HUES48 (cell line): ENCODE measurements at regions not wholly inside any gene's neighbourhood (a gene's known extent, or its start where the extent isn't known, plus 50 kb on each side); places are given as distances from the start of the nearest gene placed in this dataset.

Source experiments
- H3K27ac ChIP-seq: one replicate; pipeline ENCODE4 v1.7.0; 2013; ENCODE audit warnings: low read depth, low read length, inconsistent platforms
- H3K27me3 ChIP-seq: 2 replicates; pipeline ENCODE4 v1.6.1; 2013; ENCODE audit warnings: mild to moderate bottlenecking, low read length; ENCODE audit not compliant: control insufficient read depth, insufficient read depth
- H3K36me3 ChIP-seq: 2 replicates; pipeline ENCODE4 v1.6.1; 2013; ENCODE audit warnings: low read length; ENCODE audit not compliant: control insufficient read depth, insufficient read depth
- H3K4me1 ChIP-seq: 2 replicates; pipeline ENCODE4 v1.6.1; 2013; ENCODE audit warnings: mild to moderate bottlenecking, low read length; ENCODE audit not compliant: control insufficient read depth, insufficient read depth
- H3K4me3 ChIP-seq: 2 replicates; pipeline ENCODE4 v1.5.1; 2013; ENCODE audit warnings: mild to moderate bottlenecking, low read depth, low read length
- H3K9ac ChIP-seq: 2 replicates; pipeline ENCODE4 v1.6.1; 2013; ENCODE audit warnings: mild to moderate bottlenecking, low read depth, low read length, moderate library complexity
- H3K9me3 ChIP-seq: 2 replicates; pipeline ENCODE4 v1.6.1; 2013; ENCODE audit warnings: low read length; ENCODE audit not compliant: control insufficient read depth, insufficient read depth

GRCh38 chr16:59385491-59385890, 651.4 kb upstream of the GOT2 start:
- Histone ChIP-seq H3K9ac (no peak overlapping the region), H3K4me3 (no peak overlapping the region), H3K9me3 (no peaks in the 10 kb centered on the region), H3K27ac (no peak overlapping the region), H3K4me1 (no peaks in the 10 kb centered on the region), H3K36me3 (no peaks in the 10 kb centered on the region), H3K27me3 (no peaks in the 10 kb centered on the region)

- no peaks in the 10 kb centered on the region for H3K36me3 ChIP-seq
- H3K9ac ChIP-seq: no peak overlapping the region
- no peak overlapping the region for H3K4me3 ChIP-seq
- H3K4me1 ChIP-seq: peaks cover under 1% of the 10 kb centered on the region; the same call in 1 of the 2 replicates
- no peaks in the 10 kb centered on the region for H3K27me3 ChIP-seq
- no peak overlapping the region for H3K27ac ChIP-seq
- H3K9me3 ChIP-seq: no peaks in the 10 kb centered on the region
Measured at GRCh38 chr16:59373632-59374031, 639.5 kb upstream of the GOT2 start.

DNA sequence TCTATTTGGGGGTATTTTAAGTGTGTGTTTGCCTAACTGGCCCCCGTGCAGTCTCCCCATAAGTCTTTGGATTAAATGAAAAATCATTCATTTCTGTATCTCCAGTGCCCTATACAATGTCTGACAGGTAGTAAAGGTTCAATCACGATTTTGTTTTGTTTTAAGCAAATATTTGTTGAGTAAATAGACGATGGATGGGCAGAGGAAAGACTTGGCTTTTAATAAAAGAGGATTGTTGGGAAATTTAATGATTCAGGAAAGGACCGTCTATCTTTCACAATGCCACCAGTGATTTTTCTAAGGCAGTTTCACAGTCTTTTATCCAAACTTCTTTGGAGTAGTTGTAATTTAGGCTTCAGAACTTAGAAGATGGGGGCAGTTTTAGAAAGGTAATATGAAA, 636.6 kb upstream of the GOT2 start:
- H3K27me3 ChIP-seq: no peaks in the 10 kb centered on the region
- no peak overlapping the region for H3K9ac ChIP-seq
- H3K36me3 ChIP-seq: no peaks in the 10 kb centered on the region
- H3K4me1 ChIP-seq: peaks cover 10% of the 10 kb centered on the region
- no peaks in the 10 kb centered on the region for H3K9me3 ChIP-seq
- H3K4me3 ChIP-seq: no peak overlapping the region
- H3K27ac ChIP-seq: no peak overlapping the region

- no peaks in the 10 kb centered on the region for H3K9me3 ChIP-seq
- no peaks in the 10 kb centered on the region for H3K36me3 ChIP-seq
- no peak overlapping the region for H3K27ac ChIP-seq
- peaks cover 10% of the 10 kb centered on the region for H3K4me1 ChIP-seq
- H3K27me3 ChIP-seq: no peaks in the 10 kb centered on the region
- H3K4me3 ChIP-seq: no peak overlapping the region
- no peak overlapping the region for H3K9ac ChIP-seq
Measured at GRCh38 chr16:59369523-59369922, 635.4 kb upstream of the GOT2 start.

GRCh38 chr16:59368586-59368985, 634.5 kb upstream of the GOT2 start:
- no peaks in the 10 kb centered on the region for H3K27me3 ChIP-seq
- no peak overlapping the region for H3K4me3 ChIP-seq
- no peaks in the 10 kb centered on the region for H3K36me3 ChIP-seq

GRCh38 chr16:59356709-59357108, 622.6 kb upstream of the GOT2 start:
- Histone ChIP-seq H3K4me1 (peaks cover 24% of the 10 kb centered on the region), H3K9ac (no peak overlapping the region), H3K4me3 (no peak overlapping the region), H3K36me3 (no peaks in the 10 kb centered on the region), H3K27ac (no peak overlapping the region), H3K27me3 (no peaks in the 10 kb centered on the region), H3K9me3 (no peaks in the 10 kb centered on the region)

More at GRCh38 chr16:59368586-59368985, 634.5 kb upstream of the GOT2 start:
- Histone ChIP-seq H3K4me1 (peaks cover 10% of the 10 kb centered on the region), H3K9ac (no peak overlapping the region), H3K27ac (no peak overlapping the region), H3K9me3 (no peaks in the 10 kb centered on the region)

DNA sequence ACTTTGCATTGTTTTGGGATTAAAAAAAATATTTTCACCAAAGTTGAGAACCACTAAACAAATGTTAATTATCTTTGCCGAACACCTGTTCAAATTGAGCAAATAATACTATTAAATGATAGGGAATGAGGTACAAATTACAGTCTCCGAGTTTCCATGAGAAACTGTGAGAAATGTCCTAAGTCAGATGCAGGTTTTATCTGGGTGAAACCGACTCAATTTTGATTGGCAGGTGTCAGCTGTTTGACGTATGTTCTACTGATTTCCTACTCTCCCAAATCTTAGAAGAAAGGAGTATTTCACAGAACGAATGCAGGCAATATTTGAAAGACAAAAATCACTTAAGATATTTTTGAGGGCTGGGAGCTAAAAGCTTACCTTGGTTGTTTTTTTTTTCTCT, 622.0 kb upstream of the GOT2 start:
- Histone ChIP-seq H3K4me1 (peaks cover 24% of the 10 kb centered on the region), H3K9ac (no peak overlapping the region), H3K9me3 (no peaks in the 10 kb centered on the region), H3K27me3 (no peaks in the 10 kb centered on the region), H3K27ac (no peak overlapping the region), H3K4me3 (no peak overlapping the region), H3K36me3 (no peaks in the 10 kb centered on the region)

DNA sequence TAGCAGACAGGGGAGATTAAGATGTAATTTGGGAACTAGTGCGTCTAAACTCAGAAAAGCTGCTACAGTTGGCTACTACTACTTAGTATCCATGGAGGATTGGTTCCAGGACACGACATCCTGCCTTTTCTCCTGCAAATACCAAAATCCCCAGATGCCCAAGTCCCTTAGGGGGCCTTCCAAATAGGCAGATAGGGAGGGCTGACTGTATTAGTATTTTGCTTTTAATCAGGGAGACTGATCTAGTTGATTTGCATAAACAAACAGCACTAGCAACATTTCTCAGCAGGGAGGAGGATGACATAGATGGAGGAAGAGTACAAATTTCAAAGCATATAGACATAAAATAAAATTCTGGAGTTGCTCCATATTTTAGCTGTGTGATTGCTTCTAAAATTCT, 621.6 kb upstream of the GOT2 start:
- Histone ChIP-seq H3K9me3 (no peaks in the 10 kb centered on the region), H3K27ac (peak overlapping the region; percentile 14), H3K4me3 (no peak overlapping the region)

GRCh38 chr16:59351305-59351903, 617.3 kb upstream of the GOT2 start:
- no peak overlapping the region for H3K4me3 ChIP-seq
- H3K9me3 ChIP-seq: no peaks in the 10 kb centered on the region
- peaks cover 16% of the 10 kb centered on the region for H3K4me1 ChIP-seq
- no peak overlapping the region for H3K27ac ChIP-seq
- H3K9ac ChIP-seq: no peak overlapping the region
- H3K27me3 ChIP-seq: peaks cover 8% of the 10 kb centered on the region
- H3K36me3 ChIP-seq: no peaks in the 10 kb centered on the region

More for the DNA sequence above, 621.6 kb upstream of the GOT2 start:
- no peaks in the 10 kb centered on the region for H3K36me3 ChIP-seq
- H3K9ac ChIP-seq: no peak overlapping the region
- H3K27me3 ChIP-seq: no peaks in the 10 kb centered on the region
- H3K4me1 ChIP-seq: peaks cover 24% of the 10 kb centered on the region

DNA sequence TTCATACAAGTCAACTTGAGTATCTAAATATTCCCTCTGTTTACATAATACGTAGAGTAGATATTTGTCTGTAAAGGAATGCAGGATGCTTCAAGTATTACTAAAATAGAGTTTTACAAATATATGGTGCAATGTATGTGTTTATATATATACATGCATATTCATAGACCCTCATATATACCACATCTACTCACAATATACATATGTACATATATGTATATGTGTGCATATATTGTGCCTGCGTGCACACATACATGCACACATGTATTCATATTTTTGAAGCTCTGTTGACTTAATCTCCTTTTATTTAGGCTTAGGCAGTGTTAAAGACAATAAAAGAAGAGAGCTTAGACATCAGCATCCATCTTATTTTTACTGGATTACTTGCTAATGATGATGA, 616.6 kb upstream of the GOT2 start:
- Histone ChIP-seq H3K4me1 (peaks cover 8% of the 10 kb centered on the region; the same call in 1 of the 2 replicates), H3K9me3 (no peaks in the 10 kb centered on the region), H3K27ac (no peak overlapping the region), H3K36me3 (no peaks in the 10 kb centered on the region), H3K27me3 (peaks cover 15% of the 10 kb centered on the region), H3K9ac (no peak overlapping the region), H3K4me3 (no peak overlapping the region)

- Histone ChIP-seq H3K9ac (no peak overlapping the region), H3K27me3 (peaks cover 95% of the 10 kb centered on the region)
Measured at GRCh38 chr16:59342669-59343068, 608.6 kb upstream of the GOT2 start.

More at GRCh38 chr16:59342669-59343068, 608.6 kb upstream of the GOT2 start:
- Histone ChIP-seq H3K4me1 (peaks cover 9% of the 10 kb centered on the region; the same call in 1 of the 2 replicates), H3K27ac (no peak overlapping the region), H3K4me3 (no peak overlapping the region), H3K36me3 (no peaks in the 10 kb centered on the region), H3K9me3 (no peaks in the 10 kb centered on the region)
